ENCODE measurements at regions not wholly inside any gene's neighbourhood (a gene's known extent, or its start where the extent isn't known, plus 50 kb on each side); places are given as distances from the start of the nearest gene placed in this dataset.

DNA sequence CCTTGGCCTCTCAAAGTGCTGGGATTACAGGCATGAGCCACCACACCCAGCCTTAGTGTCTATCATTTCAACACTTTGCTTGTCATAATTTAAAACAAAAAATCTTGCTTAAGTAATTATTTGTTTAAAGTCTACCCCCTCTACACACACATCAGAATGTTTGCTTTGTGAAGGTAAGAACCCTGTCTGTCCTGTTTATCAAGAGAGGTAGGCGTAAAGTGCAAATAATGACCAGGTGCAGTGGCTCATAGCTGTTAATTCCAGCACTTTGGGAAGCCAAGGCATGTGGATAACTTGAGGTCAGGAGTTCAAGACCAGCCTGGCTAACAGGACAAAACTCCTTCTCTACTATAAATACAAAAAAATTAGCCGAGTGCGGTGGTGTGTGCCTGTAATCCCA, 326.7 kb upstream of the CLNK start:
- Mint-ChIP-seq H3K36me3 (ENCODE audit: low read depth) (no peaks in the 10 kb centered on the region), H3K9me3 (no peaks in the 10 kb centered on the region), H3K27ac (no peak overlapping the region), H3K4me1 (ENCODE audit: low read depth) (no peaks in the 10 kb centered on the region), H3K27me3 (ENCODE audit: low read depth) (no peaks in the 10 kb centered on the region), H3K4me3 (no peak overlapping the region)
- no peak for DNase-seq
- CTCF ChIA-PET: no interaction called here
- intact Hi-C loops (cut with micrococcal nuclease): no loop called here

DNA sequence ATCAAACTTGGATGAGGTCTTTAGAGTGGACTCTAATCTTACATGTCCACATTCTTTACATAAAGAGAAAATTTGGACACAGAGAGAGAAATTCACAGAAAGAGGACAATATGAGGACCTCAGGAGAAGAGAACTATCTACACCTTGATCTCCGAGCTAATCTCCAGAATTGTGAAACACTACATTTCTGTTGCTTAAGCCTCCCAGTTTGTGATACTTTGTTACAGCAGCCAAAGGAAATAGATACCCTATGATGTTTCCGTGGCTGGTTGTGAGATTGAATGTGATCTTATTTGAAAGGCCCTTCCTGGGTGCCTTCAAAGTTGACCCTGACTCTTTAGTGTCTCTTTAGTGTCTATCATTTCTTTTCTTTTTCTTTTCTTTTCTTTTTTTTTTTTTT, 326.1 kb upstream of the CLNK start:
- Mint-ChIP-seq H3K27ac (no peak overlapping the region), H3K9me3 (no peaks in the 10 kb centered on the region), H3K4me3 (no peak overlapping the region), H3K36me3 (ENCODE audit: low read depth) (no peaks in the 10 kb centered on the region), H3K27me3 (ENCODE audit: low read depth) (no peaks in the 10 kb centered on the region), H3K4me1 (ENCODE audit: low read depth) (no peaks in the 10 kb centered on the region)
- no peak for DNase-seq
- intact Hi-C loops (cut with micrococcal nuclease): no loop called here
- CTCF ChIA-PET: no interaction called here

DNA sequence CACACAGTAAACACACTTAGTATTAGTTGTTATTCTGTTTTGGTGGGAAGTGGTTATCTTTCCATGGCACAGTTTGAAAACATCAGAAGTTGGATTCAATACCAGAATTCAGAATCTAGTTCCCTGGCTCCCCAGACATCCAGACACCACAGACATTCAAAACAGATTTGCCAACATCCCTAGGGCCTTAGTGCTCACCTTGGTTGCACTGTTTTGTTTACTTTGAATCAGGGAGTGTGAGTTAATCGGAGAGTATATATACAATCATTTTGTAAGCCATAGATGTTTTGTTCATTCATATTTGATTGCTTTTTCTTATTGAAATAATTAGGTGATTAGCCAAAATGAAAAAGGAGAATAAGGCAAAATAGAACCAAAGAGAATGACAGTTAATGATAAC, 324.7 kb upstream of the CLNK start:
- Mint-ChIP-seq H3K4me1 (ENCODE audit: low read depth) (peaks cover 2% of the 10 kb centered on the region), H3K36me3 (ENCODE audit: low read depth) (no peaks in the 10 kb centered on the region), H3K27ac (no peak overlapping the region), H3K27me3 (ENCODE audit: low read depth) (no peaks in the 10 kb centered on the region), H3K4me3 (no peak overlapping the region), H3K9me3 (no peaks in the 10 kb centered on the region)
- DNase-seq: no peak
- CTCF ChIA-PET: no interaction called here
- intact Hi-C loops (cut with micrococcal nuclease): no loop called here

DNA sequence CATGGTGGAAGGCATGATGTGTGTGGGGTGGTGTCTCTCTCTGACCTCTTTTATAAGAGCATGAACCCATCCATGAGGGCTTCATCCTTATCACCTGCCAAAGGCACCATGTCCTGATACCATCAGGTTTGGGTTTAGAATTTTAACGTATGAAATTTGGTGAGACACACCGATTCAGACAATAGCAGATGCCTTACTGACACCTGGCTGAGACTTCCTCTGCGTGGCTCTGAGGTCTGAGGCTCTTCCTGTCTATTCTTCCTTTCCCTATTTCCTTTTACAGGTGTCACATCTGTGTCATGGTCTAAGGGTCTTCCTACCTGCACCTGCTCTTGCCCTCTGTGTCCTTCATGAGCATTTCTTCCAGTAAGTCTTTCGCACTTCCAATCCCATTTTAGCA, 320.7 kb upstream of the CLNK start:
- Mint-ChIP-seq H3K36me3 (ENCODE audit: low read depth) (no peaks in the 10 kb centered on the region), H3K9me3 (no peaks in the 10 kb centered on the region), H3K27ac (no peak overlapping the region), H3K4me1 (ENCODE audit: low read depth) (peaks cover 2% of the 10 kb centered on the region), H3K27me3 (ENCODE audit: low read depth) (no peaks in the 10 kb centered on the region), H3K4me3 (no peak overlapping the region)
- intact Hi-C loops (cut with micrococcal nuclease): no loop called here
- CTCF ChIA-PET: no interaction called here
- DNase-seq: no peak

DNA sequence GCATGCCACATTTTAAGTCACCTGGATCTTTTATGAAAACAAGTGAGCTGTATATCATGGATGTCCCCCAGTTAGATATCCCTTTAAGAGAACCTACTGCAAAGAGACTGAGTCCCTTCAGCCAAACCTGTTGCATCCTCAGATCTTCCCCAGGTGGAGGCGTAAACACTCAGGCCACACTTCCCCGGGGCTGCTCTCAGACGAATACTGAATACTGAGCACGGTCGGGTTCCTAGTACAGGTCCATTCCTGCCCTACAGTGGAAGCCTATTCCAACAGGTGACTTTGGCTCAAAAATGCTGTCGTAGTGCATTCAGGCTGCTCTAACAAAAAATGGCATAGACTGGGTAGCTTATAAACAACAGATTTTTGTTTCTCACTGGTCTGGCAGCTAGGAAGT, 320.2 kb upstream of the CLNK start:
- Mint-ChIP-seq H3K27me3 (ENCODE audit: low read depth) (no peaks in the 10 kb centered on the region), H3K27ac (no peak overlapping the region), H3K9me3 (no peaks in the 10 kb centered on the region), H3K36me3 (ENCODE audit: low read depth) (no peaks in the 10 kb centered on the region), H3K4me3 (no peak overlapping the region), H3K4me1 (ENCODE audit: low read depth) (peaks cover 2% of the 10 kb centered on the region)
- intact Hi-C loops (cut with micrococcal nuclease): no loop called here
- no peak for DNase-seq
- CTCF ChIA-PET: no interaction called here

DNA sequence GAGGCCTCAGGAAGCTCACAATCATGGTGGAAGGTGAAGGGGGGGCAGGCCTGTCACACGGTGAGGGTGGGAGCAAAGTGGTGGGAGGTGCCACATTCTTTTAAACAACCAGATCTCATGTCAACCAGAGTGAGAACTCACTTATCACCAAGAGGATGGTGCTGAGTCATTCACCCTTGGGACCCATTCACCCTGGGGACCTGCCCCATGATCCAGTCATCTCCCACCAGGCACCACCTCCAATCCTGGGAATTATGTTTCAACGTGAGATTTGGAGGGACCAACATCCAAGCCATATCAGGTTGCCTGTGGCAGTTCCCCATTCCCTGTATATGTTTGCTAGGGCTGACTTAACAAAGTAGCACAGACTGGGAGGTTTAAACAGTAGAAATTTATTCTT, 318.4 kb upstream of the CLNK start:
- DNase-seq: no peak
- intact Hi-C loops (cut with micrococcal nuclease): no loop called here
- H3K4me1 Mint-ChIP-seq (ENCODE audit: low read depth): peaks cover 2% of the 10 kb centered on the region
- H3K36me3 Mint-ChIP-seq (ENCODE audit: low read depth): no peaks in the 10 kb centered on the region
- H3K9me3 Mint-ChIP-seq: no peaks in the 10 kb centered on the region
- no peak overlapping the region for H3K4me3 Mint-ChIP-seq
- no peak overlapping the region for H3K27ac Mint-ChIP-seq
- CTCF ChIA-PET: interaction anchor here (0.6 kb wide), 1 partner anchor 439 kb away, joined by 3 read pairs; no protein-coding TSS in a partner anchor
- no peaks in the 10 kb centered on the region for H3K27me3 Mint-ChIP-seq (ENCODE audit: low read depth)

DNA sequence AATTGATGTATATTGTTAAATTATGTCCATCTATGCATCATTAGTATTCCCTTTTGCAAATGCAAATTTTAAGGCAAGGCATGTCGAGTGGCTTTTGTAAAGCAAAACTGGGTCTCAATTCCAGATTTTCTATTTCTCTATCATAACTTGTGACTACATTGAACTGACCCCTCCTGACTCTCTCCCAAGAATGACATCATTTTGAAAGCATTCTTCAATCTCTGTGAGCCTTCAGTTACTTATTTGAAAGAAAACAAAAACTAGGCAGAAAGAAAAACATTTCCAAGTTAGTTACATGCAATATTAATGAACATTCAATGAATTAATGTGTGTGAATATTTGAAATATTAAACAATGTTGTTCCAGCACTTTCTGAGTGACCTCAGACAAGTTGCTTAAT, 314.3 kb upstream of the CLNK start:
- intact Hi-C loops (cut with micrococcal nuclease): no loop called here
- H3K27ac Mint-ChIP-seq: no peak overlapping the region

DNA sequence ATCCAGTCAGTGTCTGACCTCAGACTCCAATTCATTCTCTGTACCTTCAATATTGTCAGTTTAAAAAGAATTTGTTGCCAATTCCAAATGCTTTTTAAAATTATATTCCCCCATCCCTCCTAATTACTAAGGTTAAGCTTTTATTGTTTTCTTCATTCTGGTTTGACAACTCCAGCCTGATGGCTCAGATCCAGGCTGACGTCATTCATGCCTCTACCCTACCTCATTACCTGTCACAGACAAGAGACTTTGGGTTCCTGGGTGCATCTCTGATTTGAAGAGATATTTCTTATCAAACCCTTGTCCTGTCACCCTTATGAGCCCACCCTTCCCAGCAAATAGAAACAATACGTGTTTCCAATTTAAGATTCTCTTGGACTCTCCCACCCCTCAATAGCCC, 300.2 kb upstream of the CLNK start:
- DNase-seq: no peak
- H3K27me3 Mint-ChIP-seq (ENCODE audit: low read depth): no peaks in the 10 kb centered on the region
- CTCF ChIA-PET: no interaction called here
- peaks cover 10% of the 10 kb centered on the region for H3K4me1 Mint-ChIP-seq (ENCODE audit: low read depth)
- no peak overlapping the region for H3K4me3 Mint-ChIP-seq
- no peaks in the 10 kb centered on the region for H3K36me3 Mint-ChIP-seq (ENCODE audit: low read depth)
- no peak overlapping the region for H3K27ac Mint-ChIP-seq
- peaks cover 2% of the 10 kb centered on the region for H3K9me3 Mint-ChIP-seq
- intact Hi-C loops (cut with micrococcal nuclease): no loop called here

More for the DNA sequence above, 314.3 kb upstream of the CLNK start:
- H3K9me3 Mint-ChIP-seq: no peaks in the 10 kb centered on the region
- H3K4me1 Mint-ChIP-seq (ENCODE audit: low read depth): no peaks in the 10 kb centered on the region
- DNase-seq: no peak
- no peaks in the 10 kb centered on the region for H3K36me3 Mint-ChIP-seq (ENCODE audit: low read depth)
- CTCF ChIA-PET: no interaction called here
- H3K27me3 Mint-ChIP-seq (ENCODE audit: low read depth): peaks cover 4% of the 10 kb centered on the region
- no peak overlapping the region for H3K4me3 Mint-ChIP-seq

DNA sequence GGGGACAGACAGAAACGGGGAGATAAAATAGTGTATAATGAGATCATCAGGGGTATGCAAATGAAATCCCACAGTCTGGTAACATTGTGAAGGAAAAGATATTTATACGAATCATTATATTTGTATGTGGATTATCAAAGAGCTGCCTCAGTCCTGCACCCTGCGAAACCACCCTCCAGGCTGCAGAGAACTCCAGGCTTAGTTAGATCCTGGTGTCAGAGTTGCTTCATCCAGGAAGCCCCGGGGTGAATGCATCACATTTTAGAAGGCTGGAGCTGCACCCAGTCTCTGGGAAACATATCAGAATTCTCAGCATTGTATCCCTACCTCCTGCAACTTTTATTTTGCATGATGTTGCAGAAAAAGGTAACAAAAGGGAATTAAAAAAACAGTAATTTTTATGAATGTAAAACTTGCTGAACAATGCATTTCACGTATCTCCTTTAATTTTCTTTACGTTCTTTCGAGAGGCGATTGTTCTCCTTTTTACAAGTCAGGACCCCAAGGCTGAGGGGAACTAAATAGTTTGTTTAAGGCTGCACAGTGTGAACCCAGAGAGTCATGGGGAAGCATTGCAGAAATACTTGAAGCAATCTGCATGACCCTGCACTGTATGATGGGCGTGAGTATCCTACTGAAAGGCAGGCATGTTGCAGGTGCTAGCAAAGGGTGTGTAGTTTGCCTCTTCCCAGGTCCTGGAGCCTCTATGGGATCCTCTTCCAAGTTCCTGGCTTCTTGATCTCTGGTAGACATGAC, 299.5 kb upstream of the CLNK start:
- Mint-ChIP-seq H3K36me3 (ENCODE audit: low read depth) (no peaks in the 10 kb centered on the region), H3K27ac (no peak overlapping the region), H3K4me1 (ENCODE audit: low read depth) (peaks cover 10% of the 10 kb centered on the region), H3K4me3 (no peak overlapping the region), H3K9me3 (peaks cover 2% of the 10 kb centered on the region), H3K27me3 (ENCODE audit: low read depth) (no peaks in the 10 kb centered on the region)
- DNase-seq: no peak
- CTCF ChIA-PET: no interaction called here
- intact Hi-C loops (cut with micrococcal nuclease): no loop called here

DNA sequence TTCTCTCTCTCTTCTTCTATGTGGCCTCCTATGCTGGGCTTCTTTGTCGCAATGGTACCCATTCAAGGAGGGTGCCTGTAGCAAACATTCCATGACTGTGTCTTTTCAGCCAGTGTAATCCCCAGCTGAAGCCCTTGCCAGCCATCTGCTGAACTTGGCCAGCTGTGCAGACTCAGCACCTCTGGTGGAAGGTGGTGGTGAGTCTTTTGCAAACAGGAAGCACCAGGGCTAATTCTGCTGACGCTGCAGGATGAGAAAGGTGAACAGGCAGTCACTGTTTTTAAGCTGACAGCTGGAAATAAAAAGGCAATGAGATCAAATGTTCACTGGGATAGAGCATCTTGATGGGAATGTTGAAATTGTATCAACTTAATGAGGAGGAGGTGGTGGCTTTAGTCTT, 298.7 kb upstream of the CLNK start:
- intact Hi-C loops (cut with micrococcal nuclease): no loop called here
- Mint-ChIP-seq H3K4me3 (no peak overlapping the region), H3K27me3 (ENCODE audit: low read depth) (no peaks in the 10 kb centered on the region), H3K9me3 (no peaks in the 10 kb centered on the region), H3K4me1 (ENCODE audit: low read depth) (peaks cover 10% of the 10 kb centered on the region), H3K36me3 (ENCODE audit: low read depth) (no peaks in the 10 kb centered on the region), H3K27ac (no peak overlapping the region)
- CTCF ChIA-PET: no interaction called here
- peak; percentile 26 for DNase-seq

DNA sequence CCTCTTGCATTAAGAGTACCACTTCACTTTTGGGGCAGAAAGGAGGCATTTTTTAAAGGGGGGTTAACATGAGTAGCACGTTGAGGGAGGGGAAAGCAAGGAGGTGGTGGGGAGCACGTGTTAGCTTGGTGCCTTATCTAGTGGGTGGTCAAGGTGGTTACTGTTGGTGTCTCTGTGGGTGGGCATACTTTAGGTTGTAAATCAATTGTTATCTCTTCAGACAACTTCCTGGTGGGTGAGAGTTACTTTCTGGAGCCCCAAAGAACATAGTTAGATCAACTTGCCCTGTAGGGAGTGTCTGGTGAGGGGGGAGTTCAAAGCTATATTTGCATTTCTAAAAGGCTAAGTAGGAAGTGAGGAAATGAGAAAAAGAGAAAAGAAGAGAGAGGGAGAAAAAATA, 297.7 kb upstream of the CLNK start:
- intact Hi-C loops (cut with micrococcal nuclease): no loop called here
- Mint-ChIP-seq H3K27me3 (ENCODE audit: low read depth) (no peaks in the 10 kb centered on the region), H3K36me3 (ENCODE audit: low read depth) (no peaks in the 10 kb centered on the region), H3K4me1 (ENCODE audit: low read depth) (peaks cover 10% of the 10 kb centered on the region), H3K27ac (no peak overlapping the region), H3K9me3 (no peaks in the 10 kb centered on the region), H3K4me3 (no peak overlapping the region)
- no peak for DNase-seq
- CTCF ChIA-PET: no interaction called here

DNA sequence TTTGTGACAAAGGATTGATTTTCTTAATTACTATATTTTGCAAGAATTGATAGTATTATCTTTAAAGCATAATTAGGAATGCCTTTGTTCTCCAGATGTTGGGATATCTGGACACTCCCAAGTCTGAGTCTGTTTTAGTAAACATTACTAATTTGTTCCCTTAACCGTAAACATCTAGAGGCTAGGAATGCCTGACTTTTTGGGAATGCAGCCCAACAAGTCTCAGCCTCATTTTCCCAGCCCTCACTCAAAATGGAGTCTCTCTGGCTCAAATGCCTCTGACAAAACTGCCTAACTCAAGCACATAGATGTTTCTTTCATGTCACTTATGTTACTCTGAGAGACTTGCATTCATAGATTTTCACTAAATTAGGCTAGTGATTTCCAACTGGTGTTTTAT, 297.0 kb upstream of the CLNK start:
- intact Hi-C loops (cut with micrococcal nuclease): no loop called here
- no peak for DNase-seq
- no peaks in the 10 kb centered on the region for H3K9me3 Mint-ChIP-seq
- H3K4me1 Mint-ChIP-seq (ENCODE audit: low read depth): peaks cover 10% of the 10 kb centered on the region
- H3K4me3 Mint-ChIP-seq: no peak overlapping the region
- H3K36me3 Mint-ChIP-seq (ENCODE audit: low read depth): no peaks in the 10 kb centered on the region
- H3K27ac Mint-ChIP-seq: no peak overlapping the region
- CTCF ChIA-PET: no interaction called here
- H3K27me3 Mint-ChIP-seq (ENCODE audit: low read depth): no peaks in the 10 kb centered on the region

DNA sequence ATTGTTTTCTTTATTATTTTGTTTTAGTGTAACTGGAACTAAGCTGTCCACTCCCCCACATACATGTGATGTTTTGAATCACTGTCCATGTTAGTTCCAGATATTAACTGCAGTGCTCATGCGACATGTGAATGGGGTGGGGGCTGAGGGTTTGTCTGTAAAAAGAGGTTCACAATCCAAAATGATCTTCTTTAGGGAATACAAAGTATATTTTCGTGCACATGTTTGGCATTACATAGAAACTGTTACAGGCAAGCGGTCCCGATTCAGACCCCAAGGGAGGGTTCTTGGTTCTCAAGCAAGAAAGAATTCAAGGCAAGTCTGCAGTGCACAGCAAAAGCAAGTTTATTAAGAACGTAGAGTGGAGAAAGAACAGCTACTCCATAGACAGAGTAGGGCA, 296.5 kb upstream of the CLNK start:
- CTCF ChIA-PET: interaction anchor here (0.5 kb wide), 1 partner anchor 420 kb away, joined by 3 read pairs; no protein-coding TSS in a partner anchor
- DNase-seq: no peak
- no peak overlapping the region for H3K27ac Mint-ChIP-seq
- peaks cover 10% of the 10 kb centered on the region for H3K4me1 Mint-ChIP-seq (ENCODE audit: low read depth)
- intact Hi-C loops (cut with micrococcal nuclease): no loop called here
- no peaks in the 10 kb centered on the region for H3K36me3 Mint-ChIP-seq (ENCODE audit: low read depth)
- no peaks in the 10 kb centered on the region for H3K9me3 Mint-ChIP-seq
- no peak overlapping the region for H3K4me3 Mint-ChIP-seq
- H3K27me3 Mint-ChIP-seq (ENCODE audit: low read depth): no peaks in the 10 kb centered on the region
